GM12872 (cell line): ENCODE measurements at regions not wholly inside any gene's neighbourhood (a gene's known extent, or its start where the extent isn't known, plus 50 kb on each side); places are given as distances from the start of the nearest gene placed in this dataset.

ENCODE experiments used
- CTCF ChIP-seq: IDR thresholded peaks from 3 replicates; pipeline ENCODE4 v1.5.1; 2011; ENCODE audit warnings: low read depth, mild to moderate bottlenecking, low read length, moderate library complexity; ENCODE audit not compliant: insufficient read depth

GRCh38 chr12:93242154-93242972, 135.4 kb upstream of the NUDT4 start:
- no peak for TF ChIP-seq CTCF

GRCh38 chr12:93243382-93243688, 134.4 kb upstream of the NUDT4 start:
- no peak for TF ChIP-seq CTCF

- no peak for TF ChIP-seq CTCF
Measured at GRCh38 chr12:93243689-93244513, 133.8 kb upstream of the NUDT4 start.

- TF ChIP-seq CTCF: no peak
Measured at GRCh38 chr12:93244514-93245077, 133.1 kb upstream of the NUDT4 start.

DNA sequence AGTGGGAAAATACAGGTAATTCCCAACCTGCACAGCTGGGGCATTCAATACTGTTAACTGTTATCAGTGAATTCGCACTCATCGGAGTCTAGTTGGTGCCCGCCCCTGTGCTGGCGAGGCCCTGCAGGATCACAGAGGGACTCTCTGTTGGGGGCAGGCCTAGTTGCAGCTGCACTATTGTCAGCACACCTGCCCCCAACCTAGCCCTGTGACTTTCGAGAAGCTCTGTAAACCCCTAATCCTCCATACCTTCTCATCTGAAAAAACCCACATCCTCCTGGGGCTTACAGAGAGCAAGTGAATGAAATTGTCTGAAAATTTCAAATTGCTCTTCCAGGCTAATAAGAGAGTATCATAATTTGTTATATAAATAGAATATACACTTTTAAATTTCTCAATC, 132.2 kb upstream of the NUDT4 start:
- no peak for TF ChIP-seq CTCF

DNA sequence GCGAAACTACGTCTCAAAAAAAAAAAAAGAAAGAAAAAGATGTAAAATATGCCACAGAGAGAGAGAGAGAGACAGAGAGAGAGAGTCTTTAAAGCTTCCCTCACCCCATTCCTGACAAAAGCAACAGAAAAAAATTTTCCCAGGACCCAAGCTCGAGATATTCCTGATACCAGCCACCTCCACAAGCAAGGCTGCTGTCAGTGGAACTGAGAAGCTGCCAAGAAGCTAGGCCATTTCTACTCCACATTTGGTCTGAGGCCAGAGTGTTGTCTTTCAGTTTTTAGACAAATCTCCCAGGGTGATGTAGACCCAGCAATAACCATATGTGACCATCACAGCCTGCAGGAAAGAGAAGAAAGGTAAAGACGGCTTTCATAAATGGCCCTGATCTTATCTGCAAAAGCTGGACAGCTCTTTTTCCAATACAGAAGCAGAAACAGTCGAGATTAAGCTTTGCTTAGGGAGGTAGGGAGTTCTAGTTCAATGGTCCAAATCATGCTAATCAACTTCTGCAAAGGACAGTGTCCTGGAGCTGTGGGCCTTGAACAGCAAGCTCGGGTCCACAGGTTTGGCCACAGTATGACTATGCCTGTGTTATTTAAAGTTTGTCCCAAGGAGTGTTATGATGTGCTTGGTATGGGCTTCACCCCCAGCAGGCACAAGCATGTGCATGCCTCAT, 130.3 kb upstream of the NUDT4 start:
- TF ChIP-seq CTCF: no peak

- no peak for TF ChIP-seq CTCF
Measured at GRCh38 chr12:93252221-93252620, 125.5 kb upstream of the NUDT4 start.
